RPMI7951 (cell line): ENCODE measurements at regions not wholly inside any gene's neighbourhood (a gene's known extent, or its start where the extent isn't known, plus 50 kb on each side); places are given as distances from the start of the nearest gene placed in this dataset.

ENCODE experiments used
- DNase-seq: peaks from one replicate; pipeline ENCODE4 v3.0.0-alpha.2; 2012; ENCODE audit warnings: low read depth

DNA sequence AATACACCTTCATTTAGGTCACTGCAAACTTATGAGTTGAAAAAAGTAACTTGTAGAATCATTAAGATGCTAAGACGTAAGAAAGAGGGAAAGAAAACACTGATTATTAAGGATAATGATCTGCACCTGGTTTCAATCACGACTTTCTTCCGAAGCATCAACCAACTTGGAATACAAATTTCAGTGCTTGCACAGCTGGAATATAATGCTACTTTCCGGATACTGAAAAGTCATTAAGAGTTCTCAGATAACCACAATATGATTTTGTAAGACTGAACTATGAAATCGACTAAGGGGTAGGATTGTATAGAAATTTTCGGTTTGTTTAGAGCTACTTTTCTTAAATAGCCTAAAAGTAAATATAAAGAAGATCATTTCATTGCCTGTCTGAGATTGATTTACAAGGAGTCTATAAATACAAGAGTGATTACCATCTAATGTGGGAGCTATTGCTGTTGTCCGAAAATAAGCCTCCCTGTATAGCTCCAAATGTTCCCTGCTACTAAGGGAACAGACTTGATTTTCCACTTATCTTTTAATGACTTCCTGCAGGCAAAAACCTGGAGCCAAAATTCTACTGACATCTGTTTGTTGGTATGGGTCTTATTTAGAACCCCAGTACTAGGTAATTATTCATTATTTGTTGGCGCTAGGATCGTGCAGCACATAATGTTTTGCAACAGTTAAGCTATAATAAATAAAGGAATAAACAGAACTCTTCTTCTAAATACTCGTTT lies 673.3 kb downstream of the KCNT2 start:
- no peak for DNase-seq

DNA sequence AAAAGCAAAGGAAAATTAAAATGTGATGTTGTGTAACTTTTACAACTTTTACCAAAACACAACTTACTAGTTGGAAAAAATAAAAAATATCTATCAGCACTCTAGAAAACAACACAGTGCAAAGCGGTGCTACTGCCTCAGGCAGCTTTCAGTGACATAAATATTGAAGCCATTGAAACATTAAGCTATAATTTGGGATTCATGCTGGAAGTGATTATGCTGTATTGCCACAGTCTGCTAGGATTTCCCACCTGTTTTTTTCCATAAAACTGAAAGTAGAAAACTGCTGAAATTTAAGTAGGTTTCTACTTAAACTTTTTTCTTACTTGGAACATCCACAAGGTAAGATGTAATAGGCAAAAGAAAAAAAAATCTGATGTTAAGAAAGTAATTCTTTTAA lies 674.4 kb downstream of the KCNT2 start:
- DNase-seq, result no peak

DNA sequence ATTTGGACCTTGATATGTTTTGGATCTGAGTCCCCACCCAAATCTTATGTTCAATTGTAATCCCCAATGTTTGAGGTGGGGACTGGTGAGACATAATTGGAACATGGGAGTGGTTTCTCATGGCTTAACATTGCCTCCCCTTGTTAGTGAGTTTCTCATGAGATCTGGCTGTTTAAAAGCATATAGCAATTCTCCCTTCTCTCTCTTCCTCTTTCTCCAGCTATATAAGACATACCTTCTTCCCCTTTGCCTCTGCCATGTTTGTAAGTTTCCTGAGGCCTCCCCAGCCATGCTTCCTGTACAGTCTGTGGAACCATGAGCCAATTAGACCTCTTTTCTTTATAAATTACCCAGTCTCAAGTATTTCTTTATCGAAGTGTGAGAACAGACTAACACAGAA lies 692.4 kb downstream of the KCNT2 start:
- DNase-seq, result no peak

DNA sequence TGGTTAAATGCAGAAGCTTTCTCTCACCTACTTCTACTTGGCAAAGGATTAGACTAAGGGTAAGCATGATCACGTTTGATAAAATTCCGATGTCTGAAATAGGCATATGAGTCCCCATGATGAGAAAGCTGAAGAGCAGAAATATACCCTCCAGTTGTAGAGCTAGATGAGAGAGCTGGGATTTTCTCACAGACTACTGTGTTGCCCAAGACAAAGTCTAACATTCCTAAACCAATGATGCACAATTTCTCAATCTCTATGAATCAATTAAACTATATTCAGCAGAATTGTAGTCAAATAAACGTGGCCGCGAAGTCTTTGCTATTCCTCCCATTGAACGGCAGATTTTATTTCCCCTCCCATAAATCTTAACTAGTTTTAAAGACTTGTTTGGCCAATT lies 699.2 kb downstream of the KCNT2 start:
- DNase-seq, result no peak

DNA sequence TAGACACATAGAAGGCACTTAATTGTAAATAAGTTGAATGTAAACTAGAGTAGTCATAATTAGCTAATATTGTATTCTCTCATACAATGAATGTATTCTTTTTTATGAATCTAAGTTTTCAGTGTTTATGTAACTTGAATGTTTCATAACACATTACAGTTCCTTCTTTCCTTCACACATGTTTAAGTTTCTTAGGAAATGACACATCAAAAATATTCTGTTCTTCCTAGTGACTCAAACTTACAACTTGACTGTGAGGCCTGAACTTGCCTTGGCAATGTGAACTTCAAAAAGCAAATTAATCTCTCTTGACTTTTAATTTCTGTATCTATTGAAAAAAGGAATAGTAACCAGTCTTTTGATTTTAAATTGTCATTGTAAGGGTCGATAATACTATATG lies 700.1 kb downstream of the KCNT2 start:
- no peak for DNase-seq

DNA sequence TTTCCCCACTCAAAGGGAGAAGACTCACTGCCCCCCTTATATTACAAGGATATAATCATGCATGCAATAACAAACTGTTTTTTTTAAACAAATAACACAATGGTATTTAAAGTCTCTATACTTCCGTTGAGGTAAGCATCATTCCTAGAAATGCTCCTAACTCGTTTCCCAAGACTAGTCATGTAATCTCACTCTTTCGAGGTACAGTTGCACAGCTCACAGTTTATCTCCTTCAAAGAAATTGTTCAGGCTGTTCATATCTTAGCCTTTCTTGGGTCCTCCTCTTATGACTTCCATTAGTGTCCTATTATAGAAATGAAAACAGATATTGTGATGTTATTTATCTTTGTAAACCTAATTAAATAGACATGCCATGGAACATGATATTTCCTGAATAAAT lies 705.0 kb downstream of the KCNT2 start:
- DNase-seq, result no peak

DNA sequence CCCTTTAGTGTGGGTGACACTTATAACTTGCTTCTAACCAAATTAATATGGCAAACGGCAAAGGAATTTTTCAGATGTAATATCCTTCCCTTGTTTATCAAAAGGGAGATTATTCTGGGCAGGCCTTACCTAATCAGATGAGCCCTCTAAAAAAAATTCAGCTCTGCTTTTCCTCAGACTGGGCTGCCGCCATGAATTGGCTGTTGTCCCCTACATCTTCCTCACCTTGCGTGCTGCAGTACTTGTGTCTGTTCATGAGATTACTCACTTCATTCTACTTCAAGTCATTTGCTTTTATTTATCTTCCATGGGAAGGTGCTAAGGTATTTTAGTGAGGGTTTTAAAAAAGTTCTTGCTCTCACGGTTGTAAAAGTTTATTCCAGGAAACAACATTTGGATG lies 705.5 kb downstream of the KCNT2 start:
- DNase-seq, result no peak

DNA sequence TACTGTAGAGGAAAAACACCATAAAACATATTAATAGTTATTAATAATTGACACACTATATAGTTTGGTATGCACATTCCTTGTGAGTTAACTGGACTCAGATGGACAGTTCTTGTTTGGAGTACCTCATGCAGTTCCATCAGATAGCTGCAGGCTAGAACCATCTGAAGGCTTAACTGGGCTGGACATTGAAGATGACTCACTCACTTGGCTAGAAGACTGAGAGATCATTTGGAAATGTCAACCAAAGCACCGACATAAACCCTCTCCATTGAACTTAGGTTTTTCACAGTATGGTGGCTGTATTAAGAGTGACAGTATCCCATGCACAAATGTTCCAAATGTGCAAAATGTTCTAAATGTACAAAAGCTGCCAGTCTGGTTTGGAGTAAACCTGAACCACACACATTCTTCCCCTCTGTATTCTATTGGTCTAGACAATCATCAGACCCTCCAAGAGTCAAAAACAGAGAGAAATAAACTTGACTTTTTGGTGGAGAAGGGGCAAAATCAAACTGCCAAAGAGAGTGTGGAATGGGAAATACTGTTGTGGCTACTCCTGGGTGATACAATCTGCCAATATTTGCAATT lies 708.4 kb downstream of the KCNT2 start:
- DNase-seq, result peak; percentile 10

DNA sequence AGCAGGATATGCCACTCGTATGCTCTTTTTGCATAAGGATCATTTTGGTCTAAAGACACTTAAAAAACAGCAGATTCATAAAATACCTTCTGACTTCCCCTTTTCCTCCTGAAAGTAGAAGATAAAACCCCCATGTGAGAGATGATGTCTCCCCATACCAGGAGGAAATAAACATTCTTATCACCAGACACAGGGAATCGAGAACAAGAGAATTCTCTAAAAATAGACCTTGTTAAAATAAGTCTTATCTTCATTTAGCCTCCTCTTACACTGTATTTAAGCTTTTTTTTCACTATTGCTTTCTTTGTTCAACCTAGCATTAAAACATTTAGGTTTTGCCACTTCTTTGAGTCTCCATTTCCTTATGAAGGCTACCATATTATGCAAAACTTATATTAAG lies 709.3 kb downstream of the KCNT2 start:
- DNase-seq, result no peak

DNA sequence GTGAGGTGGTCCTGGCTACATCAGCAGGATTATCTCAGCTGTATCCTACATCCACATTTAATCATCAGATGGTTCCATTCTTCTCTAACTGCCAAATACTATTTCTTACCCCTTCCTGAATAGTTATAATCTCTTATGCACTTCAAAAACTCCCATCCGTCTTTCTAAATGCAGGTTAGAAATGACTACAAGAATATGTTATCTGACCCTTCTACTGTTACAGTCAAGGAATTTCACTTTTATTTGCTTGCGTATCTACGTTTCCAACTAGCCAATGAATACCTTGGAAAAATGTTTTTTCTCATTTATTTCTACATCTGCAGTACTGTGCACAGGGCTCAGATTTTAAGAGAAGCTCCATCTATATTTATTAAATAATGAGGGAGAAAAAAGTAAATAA lies 709.9 kb downstream of the KCNT2 start:
- no peak for DNase-seq

DNA sequence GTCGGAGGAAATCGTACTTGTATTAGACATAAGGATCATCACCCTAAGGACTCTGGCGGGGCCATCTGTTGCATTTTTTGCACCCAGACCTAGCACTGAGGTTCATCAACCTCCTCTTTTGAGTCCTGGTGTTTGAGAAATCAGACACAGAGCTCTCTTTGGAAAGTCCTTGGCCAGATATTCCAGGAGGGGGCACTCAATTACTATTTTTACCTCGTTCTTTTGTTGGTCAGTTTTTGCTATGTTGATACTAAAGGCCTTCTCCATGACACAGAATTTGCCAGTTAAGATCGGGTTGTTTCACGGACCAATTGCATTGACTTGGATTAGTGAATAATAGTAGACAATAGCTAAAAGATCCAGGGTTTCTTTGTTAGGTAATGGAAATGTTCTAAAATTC lies 711.2 kb downstream of the KCNT2 start:
- DNase-seq, result no peak

DNA sequence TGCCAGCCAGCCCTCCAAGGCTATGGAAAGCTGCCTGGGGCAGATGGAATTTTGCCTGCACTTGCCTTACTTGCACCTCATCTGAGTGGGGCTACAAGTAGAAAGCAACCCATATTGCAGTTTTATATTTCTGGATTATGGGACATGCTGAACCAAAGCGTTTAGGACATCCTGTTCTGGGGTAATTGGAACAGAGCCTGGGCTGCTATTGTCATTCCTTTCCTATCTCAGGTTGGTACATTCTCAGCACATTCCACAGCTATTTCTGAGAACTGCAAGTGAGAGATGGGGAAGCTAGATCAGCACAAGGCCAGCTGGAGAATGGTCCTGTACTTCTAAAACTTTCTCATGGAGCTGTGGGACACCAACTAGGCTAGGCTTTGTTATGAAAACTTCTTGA lies 713.8 kb downstream of the KCNT2 start:
- DNase-seq, result no peak

DNA sequence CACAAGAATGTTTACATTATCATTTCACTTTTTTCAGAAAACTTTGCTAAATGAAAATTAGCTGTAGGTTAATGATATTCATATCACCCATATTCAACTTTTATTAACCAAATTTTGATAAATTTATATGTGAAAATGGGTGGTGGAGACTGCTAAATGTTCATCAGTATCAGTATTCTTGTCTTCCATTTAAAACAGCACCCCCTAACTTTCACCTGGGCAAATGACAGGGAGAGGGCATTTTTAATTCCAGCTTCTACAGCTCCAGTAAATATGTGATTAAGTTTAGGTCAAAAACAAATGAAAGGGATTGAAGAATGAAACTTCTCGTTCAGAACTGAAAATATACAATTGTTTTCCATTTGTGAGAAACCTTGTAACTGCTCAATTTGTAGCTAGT lies 722.2 kb downstream of the KCNT2 start:
- DNase-seq, result no peak

DNA sequence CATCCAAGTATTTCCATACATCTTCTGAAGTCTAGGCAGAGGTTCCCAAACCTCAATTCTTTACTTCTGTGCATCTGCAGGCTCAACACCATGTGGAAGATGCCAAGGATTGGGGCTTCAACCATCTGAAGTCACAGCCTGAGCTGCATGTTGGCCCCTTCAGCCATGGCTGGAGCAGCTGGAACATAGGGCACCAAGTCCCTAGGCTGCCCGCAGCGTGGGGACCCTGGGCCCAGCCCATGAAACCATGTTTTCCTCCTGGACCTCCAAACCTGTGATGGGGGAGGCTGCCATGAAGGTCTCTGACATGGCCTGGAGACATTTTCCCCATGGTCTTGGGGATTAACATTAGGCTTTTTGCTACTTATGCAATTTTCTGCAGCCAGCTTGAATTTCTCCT lies 729.8 kb downstream of the KCNT2 start:
- DNase-seq, result no peak

DNA sequence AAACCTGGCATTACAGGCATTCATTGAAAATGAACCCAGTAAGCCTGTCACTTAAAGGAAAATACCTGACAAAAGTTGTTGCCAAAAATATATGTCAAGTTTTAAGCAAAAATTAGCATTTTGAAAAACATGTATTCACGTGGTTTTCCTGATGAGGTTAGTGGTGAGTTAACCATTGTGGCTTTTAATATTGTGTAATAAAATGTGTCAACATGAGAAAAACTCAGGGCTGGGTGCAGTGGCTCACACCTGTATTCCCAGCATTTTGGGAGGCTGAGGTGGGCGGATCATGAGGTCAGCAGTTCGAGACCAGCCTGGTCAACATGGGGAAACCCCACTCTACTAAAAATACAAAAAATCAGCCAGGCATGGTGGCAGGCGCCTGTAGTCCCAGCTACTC lies 731.4 kb downstream of the KCNT2 start:
- no peak for DNase-seq

DNA sequence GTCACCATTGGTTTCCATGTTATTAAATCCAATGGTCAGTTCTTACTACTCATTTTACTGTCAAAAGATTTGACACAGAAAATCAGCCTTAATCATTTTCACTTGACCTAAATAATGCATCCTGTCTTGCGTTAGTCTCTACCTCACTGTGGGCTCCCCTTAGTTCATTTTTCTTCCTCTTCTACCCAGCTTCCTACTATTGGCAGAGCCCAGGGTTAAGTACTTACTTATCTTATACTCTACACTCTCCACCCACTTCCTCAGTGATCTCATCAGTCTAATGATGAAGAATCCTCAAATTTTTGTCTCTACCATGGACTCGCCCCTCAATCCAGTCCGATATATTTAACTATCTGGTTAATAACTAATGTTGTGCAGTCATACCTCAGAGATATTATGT lies 735.9 kb downstream of the KCNT2 start:
- no peak for DNase-seq

DNA sequence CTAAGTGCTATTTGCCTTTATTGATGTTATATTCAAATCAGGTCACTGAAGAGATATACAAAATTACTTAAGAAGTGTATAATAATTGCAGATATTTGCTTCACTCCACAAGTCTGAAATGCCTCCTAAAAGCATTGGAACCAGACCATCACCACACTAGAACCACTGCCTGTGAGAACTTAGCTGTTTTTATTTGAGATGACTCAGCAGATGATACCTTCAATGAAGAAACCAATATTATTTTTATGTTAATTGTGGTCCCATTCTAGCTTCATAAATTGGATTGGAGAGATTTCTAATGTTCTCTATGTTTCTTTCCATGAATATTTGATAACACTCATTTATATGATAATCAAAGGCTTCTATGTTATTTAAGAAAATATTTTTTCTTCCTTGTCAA lies 740.6 kb downstream of the KCNT2 start:
- no peak for DNase-seq

DNA sequence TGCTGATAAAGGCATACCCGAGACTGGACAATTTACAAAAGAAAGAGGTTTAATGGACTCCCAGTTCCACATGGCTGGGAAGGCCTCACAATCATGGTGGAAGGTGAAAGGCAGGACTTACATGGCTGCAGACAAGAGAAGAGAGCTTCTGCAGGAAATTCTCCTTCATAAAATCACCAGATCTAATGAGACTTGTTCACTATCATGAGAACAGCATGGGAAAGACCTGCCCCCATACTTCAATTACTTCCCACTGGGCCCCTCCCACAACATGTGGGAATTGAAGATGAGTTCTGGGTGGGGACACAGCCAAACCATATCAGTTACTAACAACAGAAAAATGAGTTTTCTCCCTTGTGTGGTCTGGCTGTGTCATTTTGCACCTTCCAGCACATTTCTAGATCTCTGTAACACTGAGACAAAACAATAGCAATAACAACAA lies 741.4 kb downstream of the KCNT2 start:
- no peak for DNase-seq

DNA sequence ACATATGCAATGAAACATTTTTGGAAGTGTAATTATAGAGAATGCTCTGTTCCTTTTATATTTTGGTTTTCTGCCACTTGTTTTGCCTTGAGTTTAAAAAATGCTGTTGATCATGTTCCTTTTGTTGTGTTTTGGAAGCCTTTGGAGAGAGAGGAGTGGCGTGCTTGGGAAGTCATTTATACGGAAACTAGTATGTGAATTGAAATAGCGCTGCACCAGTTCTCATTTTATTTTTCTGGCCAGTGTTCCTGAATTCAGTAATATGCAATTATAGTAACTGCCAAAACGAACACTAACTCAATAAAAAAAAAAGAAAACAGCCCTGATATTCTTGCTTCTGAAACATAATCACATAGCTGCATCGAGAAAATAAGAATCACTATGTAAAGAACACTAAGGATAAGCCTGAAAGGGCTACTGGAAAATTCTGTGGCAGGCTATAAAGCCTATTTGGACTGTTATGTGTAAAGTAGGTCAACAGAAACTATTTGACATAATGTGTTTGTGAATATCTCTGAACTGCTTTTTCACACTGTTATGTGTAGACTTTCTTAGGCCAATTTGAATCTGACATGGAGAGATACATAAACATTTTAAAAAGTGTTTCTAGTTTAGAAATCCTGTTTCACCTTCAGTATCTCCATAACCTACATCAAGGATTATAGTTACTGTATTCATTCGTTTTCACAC lies 742.0 kb downstream of the KCNT2 start:
- DNase-seq, result no peak

DNA sequence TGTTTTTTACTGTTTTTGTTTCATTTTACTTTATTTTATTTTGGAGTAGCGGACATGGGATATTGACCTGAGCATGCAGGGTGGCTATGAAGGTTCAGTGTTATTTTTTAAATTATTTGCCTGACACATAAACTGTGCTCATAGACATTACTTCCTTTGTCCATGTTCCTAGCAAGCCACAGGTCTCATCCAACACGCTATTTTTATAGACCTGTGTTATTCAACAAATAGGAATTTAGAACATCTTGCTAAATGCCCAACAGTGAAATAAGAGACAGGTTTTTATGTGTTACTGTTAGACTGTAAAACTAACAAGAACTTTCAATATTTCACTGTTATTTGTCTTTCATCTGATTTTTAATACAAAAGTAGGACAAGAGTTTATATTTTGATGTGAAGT lies 756.4 kb downstream of the KCNT2 start:
- no peak for DNase-seq

DNA sequence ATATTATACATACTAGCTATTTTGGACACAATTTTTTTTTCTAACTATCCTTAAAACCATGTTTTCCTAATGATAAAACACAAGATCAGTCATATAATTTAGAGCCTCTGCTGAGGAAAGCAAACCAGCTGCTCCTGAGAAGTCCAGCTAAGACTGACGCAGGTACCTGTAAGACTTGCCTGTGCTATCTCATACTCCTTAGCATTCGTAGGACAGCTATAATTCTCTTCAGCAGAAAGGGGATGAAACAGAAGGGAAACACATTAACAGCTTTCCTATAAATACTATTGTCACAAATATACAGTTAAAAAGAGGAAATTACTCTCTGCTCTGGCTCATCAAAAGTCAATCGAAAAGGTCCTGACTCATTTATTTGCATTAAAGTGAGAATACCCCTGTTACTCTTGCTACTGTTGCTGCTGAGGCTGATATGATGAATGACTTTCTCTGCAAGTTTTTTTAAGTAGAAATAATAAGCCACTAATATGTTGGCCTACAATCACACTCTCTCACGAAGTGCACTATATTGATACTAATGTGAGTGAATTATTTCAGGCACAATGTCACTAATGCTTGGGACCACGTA lies 757.1 kb downstream of the KCNT2 start:
- no peak for DNase-seq

DNA sequence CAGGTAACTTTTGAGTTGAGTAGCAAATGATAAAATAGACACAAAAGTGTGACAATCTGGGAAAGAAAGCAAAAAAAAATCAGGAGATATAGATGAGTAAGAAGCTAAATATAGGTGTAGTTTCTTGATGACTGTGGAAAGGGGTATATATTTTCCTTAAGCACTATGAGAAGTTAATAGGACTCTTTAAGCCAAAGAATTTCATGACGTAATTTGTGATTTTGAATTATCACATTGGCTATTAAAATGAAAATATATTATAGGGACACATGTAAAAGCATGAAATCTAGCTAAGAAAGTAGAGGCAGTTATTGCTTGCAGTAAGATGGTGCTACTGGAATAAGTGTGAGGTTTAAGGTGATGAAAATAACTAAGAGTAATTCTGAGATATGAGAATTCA lies 759.1 kb downstream of the KCNT2 start:
- DNase-seq, result no peak
